Glutamatergic neuron (in vitro differentiated cells): ENCODE measurements at regions not wholly inside any gene's neighbourhood (a gene's known extent, or its start where the extent isn't known, plus 50 kb on each side); places are given as distances from the start of the nearest gene placed in this dataset.

ENCODE experiments used
- DNase-seq: peaks from one replicate; pipeline ENCODE4 v3.0.0; 2022
- H3K27ac Mint-ChIP-seq: one replicate; pipeline ENCODE4 v1.8.0; 2020; ENCODE audit warnings: mild to moderate bottlenecking, mixed read lengths, inconsistent platforms; ENCODE audit not compliant: unreplicated experiment
- H3K27me3 Mint-ChIP-seq: one replicate; pipeline ENCODE4 v1.8.0; 2020; ENCODE audit warnings: mild to moderate bottlenecking, moderate library complexity, mixed read lengths, inconsistent platforms; ENCODE audit not compliant: unreplicated experiment
- H3K36me3 Mint-ChIP-seq: one replicate; pipeline ENCODE4 v1.8.0; 2020; ENCODE audit warnings: mild to moderate bottlenecking, mixed read lengths, inconsistent platforms; ENCODE audit not compliant: unreplicated experiment
- H3K4me1 Mint-ChIP-seq: one replicate; pipeline ENCODE4 v1.8.0; 2020; ENCODE audit warnings: mild to moderate bottlenecking, low read depth, mixed read lengths, inconsistent platforms; ENCODE audit not compliant: unreplicated experiment
- H3K4me3 Mint-ChIP-seq: one replicate; pipeline ENCODE4 v1.8.0; 2020; ENCODE audit warnings: mild to moderate bottlenecking, mixed read lengths, inconsistent platforms; ENCODE audit not compliant: unreplicated experiment
- H3K9me3 Mint-ChIP-seq: one replicate; pipeline ENCODE4 v1.8.0; 2020; ENCODE audit warnings: mild to moderate bottlenecking, moderate library complexity, mixed read lengths, inconsistent platforms; ENCODE audit not compliant: unreplicated experiment
- CTCF ChIP-seq: fragments of 200-600 bp; sonication (generic); IDR thresholded peaks from one replicate; pipeline ENCODE4 v1.5.0; 2021; ENCODE audit not compliant: partially characterized antibody, unreplicated experiment

GRCh38 chr14:81669308-81669707 lies 135.7 kb upstream of the SEL1L start:
- Mint-ChIP-seq H3K27ac (peak overlapping the region; percentile 77), H3K4me3 (no peak overlapping the region), H3K9me3 (peaks cover 10% of the 10 kb centered on the region), H3K4me1 (peaks cover 26% of the 10 kb centered on the region), H3K27me3 (no peaks in the 10 kb centered on the region), H3K36me3 (peaks cover 15% of the 10 kb centered on the region)
- no peak for DNase-seq
- no peak for TF ChIP-seq CTCF

GRCh38 chr14:81673930-81674329 lies 140.3 kb upstream of the SEL1L start:
- H3K36me3 Mint-ChIP-seq: peaks cover 7% of the 10 kb centered on the region
- no peak for TF ChIP-seq CTCF
- no peaks in the 10 kb centered on the region for H3K27me3 Mint-ChIP-seq
- H3K27ac Mint-ChIP-seq: peak overlapping the region; percentile 25
- no peak overlapping the region for H3K4me3 Mint-ChIP-seq
- H3K9me3 Mint-ChIP-seq: peaks cover 12% of the 10 kb centered on the region
- no peak for DNase-seq
- peaks cover 63% of the 10 kb centered on the region for H3K4me1 Mint-ChIP-seq

- H3K4me3 Mint-ChIP-seq: no peak overlapping the region
- H3K36me3 Mint-ChIP-seq: no peaks in the 10 kb centered on the region
- peaks cover 13% of the 10 kb centered on the region for H3K9me3 Mint-ChIP-seq
- no peak for DNase-seq
- no peak for TF ChIP-seq CTCF
- peaks cover 63% of the 10 kb centered on the region for H3K4me1 Mint-ChIP-seq
- peaks cover 4% of the 10 kb centered on the region for H3K27me3 Mint-ChIP-seq
- H3K27ac Mint-ChIP-seq: peak overlapping the region; percentile 35
Measured at GRCh38 chr14:81676395-81676794, 142.7 kb upstream of the SEL1L start.

- DNase-seq: no peak
- Mint-ChIP-seq H3K4me1 (peaks cover 68% of the 10 kb centered on the region), H3K27ac (peak overlapping the region; percentile 6), H3K27me3 (peaks cover 9% of the 10 kb centered on the region), H3K36me3 (no peaks in the 10 kb centered on the region), H3K9me3 (peaks cover 17% of the 10 kb centered on the region), H3K4me3 (peak overlapping the region; percentile 27)
- TF ChIP-seq CTCF: no peak
Measured at GRCh38 chr14:81676879-81677278, 143.2 kb upstream of the SEL1L start.

GRCh38 chr14:81677736-81678135 lies 144.1 kb upstream of the SEL1L start:
- Mint-ChIP-seq H3K36me3 (no peaks in the 10 kb centered on the region), H3K27me3 (peaks cover 13% of the 10 kb centered on the region), H3K4me3 (no peak overlapping the region), H3K9me3 (peaks cover 19% of the 10 kb centered on the region), H3K4me1 (peaks cover 73% of the 10 kb centered on the region), H3K27ac (peak overlapping the region; percentile 65)
- no peak for DNase-seq
- no peak for TF ChIP-seq CTCF
